Suprapubic skin (tissue), 4 donors: ENCODE measurements at regions not wholly inside any gene's neighbourhood (a gene's known extent, or its start where the extent isn't known, plus 50 kb on each side); places are given as distances from the start of the nearest gene placed in this dataset.

Experiments used
- DNase-seq, 2 donors: peaks; one replicate each; pipeline ENCODE4 v3.0.0-alpha.2; 2019; ENCODE audit warnings: low spot score in 2 of 2
- H3K27ac ChIP-seq: fragments of 200-600 bp; sonication (generic); one replicate; pipeline ENCODE4 v1.5.1; 2019
- H3K27me3 ChIP-seq: fragments of 200-600 bp; sonication (generic); one replicate; pipeline ENCODE4 v1.5.1; 2019
- H3K36me3 ChIP-seq: fragments of 200-600 bp; sonication (generic); one replicate; pipeline ENCODE4 v1.5.1; 2019
- H3K4me1 ChIP-seq: fragments of 200-600 bp; sonication (generic); one replicate; pipeline ENCODE4 v1.5.1; 2019
- H3K4me3 ChIP-seq: fragments of 200-600 bp; sonication (generic); one replicate; pipeline ENCODE4 v1.5.1; 2019; ENCODE audit warnings: mild to moderate bottlenecking
- H3K9me3 ChIP-seq: fragments of 200-600 bp; sonication (generic); one replicate; pipeline ENCODE4 v1.5.1; 2019
- EP300 ChIP-seq: sonication (generic); formaldehyde crosslinking; IDR thresholded peaks from one replicate; pipeline ENCODE4 v1.6.1; 2017; ENCODE audit warnings: antibody characterized with exemption
- POLR2A ChIP-seq, 2 donors: fragments of 450-650 bp; IDR thresholded peaks; one replicate each; pipeline ENCODE4 v1.6.1; 2017; ENCODE audit warnings: antibody characterized with exemption in 2 of 2, mild to moderate bottlenecking in 2 of 2, moderate library complexity in 2 of 2
- POLR2AphosphoS5 ChIP-seq, 3 donors: sonication (generic); formaldehyde crosslinking; IDR thresholded peaks; one replicate each; pipeline ENCODE4 v1.6.1; 2017; ENCODE audit warnings: antibody characterized with exemption in 3 of 3
- WGBS: methylation state at CpG from one replicate; pipeline ENCODE4 v1.1.5; 2018; 5-methylcytosine and 5-hydroxymethylcytosine counted together
- TF ChIP-seq, protein P1 (sequence below), 2 donors: fragments of 200-600 bp in 1 of 2; fragments of 450-650 bp in 1 of 2; sonication (generic) in 1 of 2; IDR thresholded peaks; one replicate each; pipeline ENCODE4 v1.5.1; 2016 to 2019; ENCODE audit warnings: antibody characterized with exemption in 2 of 2, mild to moderate bottlenecking in 1 of 2, moderate library complexity in 1 of 2

DNA sequence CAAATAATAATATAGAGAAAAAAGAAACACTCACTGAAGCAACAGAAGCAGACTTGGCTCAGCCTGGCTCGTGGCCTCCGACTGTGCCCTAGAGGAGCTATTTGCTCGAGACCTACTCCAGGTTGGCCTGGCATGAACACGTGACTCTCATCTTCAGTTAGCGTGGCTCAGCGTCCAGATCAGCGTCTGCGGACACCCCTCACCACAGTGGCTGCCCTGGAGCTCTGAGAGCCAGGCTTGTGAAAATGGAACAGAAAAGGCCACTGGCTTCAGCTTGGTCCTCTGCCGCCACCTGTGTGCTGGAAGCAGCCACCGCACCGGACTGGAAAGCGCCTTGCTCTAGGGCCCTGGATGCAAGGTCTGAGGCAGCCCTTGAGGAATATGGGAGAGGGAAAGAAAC lies 1184.0 kb upstream of the GYPC start:
- Histone ChIP-seq H3K4me3 (no peak overlapping the region), H3K36me3 (no peaks in the 10 kb centered on the region), H3K9me3 (no peaks in the 10 kb centered on the region), H3K27me3 (no peaks in the 10 kb centered on the region), H3K4me1 (no peaks in the 10 kb centered on the region), H3K27ac (no peak overlapping the region)
- 62% methylated on average over 12 of the region's 12 CpGs for WGBS
- no peak for DNase-seq
- TF ChIP-seq, protein P1, sequence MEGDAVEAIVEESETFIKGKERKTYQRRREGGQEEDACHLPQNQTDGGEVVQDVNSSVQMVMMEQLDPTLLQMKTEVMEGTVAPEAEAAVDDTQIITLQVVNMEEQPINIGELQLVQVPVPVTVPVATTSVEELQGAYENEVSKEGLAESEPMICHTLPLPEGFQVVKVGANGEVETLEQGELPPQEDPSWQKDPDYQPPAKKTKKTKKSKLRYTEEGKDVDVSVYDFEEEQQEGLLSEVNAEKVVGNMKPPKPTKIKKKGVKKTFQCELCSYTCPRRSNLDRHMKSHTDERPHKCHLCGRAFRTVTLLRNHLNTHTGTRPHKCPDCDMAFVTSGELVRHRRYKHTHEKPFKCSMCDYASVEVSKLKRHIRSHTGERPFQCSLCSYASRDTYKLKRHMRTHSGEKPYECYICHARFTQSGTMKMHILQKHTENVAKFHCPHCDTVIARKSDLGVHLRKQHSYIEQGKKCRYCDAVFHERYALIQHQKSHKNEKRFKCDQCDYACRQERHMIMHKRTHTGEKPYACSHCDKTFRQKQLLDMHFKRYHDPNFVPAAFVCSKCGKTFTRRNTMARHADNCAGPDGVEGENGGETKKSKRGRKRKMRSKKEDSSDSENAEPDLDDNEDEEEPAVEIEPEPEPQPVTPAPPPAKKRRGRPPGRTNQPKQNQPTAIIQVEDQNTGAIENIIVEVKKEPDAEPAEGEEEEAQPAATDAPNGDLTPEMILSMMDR (IDR thresholded peaks at IDR 0.05), result no peak
- TF ChIP-seq EP300 (no peak), POLR2AphosphoS5 (IDR thresholded peaks at IDR 0.05) (no peak), POLR2A (IDR thresholded peaks at IDR 0.05) (no peak)

DNA sequence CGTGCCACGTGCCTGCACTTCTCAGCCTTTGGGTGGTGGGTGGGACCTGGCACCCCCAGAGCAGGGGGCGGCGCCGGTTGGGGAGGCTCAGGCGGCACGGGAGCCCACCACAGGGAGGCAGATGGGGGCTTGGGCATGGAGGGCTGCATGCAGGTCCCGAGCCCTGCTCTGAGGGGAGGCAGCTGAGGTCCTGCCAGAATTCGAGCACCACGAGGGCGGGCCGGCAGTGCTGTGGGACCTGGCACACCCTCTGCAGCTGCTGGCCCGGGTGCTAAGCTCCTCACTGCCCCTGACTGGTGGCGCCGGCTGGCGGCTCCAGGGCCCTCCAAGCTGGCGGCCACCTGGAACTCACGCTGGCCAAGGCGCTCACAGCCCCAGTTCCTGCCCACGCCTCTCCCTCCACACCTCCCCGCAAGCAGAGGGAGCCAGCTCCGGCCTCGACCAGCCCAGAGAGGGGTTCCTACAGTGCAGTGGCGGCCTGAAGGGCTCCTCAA lies 1176.8 kb upstream of the GYPC start:
- no peak for DNase-seq
- H3K4me3 ChIP-seq, result no peak overlapping the region
- WGBS, result 96% methylated on average over 5 of the region's 24 CpGs
- H3K27ac ChIP-seq, result no peak overlapping the region
- H3K4me1 ChIP-seq, result no peaks in the 10 kb centered on the region
- no peaks in the 10 kb centered on the region for H3K27me3 ChIP-seq
- TF ChIP-seq, protein P1 (IDR thresholded peaks at IDR 0.05), result no peak
- no peak for TF ChIP-seq POLR2AphosphoS5 (IDR thresholded peaks at IDR 0.05)
- TF ChIP-seq POLR2A (IDR thresholded peaks at IDR 0.05), result no peak
- TF ChIP-seq EP300, result no peak
- no peaks in the 10 kb centered on the region for H3K36me3 ChIP-seq
- H3K9me3 ChIP-seq, result peaks cover 3% of the 10 kb centered on the region

DNA sequence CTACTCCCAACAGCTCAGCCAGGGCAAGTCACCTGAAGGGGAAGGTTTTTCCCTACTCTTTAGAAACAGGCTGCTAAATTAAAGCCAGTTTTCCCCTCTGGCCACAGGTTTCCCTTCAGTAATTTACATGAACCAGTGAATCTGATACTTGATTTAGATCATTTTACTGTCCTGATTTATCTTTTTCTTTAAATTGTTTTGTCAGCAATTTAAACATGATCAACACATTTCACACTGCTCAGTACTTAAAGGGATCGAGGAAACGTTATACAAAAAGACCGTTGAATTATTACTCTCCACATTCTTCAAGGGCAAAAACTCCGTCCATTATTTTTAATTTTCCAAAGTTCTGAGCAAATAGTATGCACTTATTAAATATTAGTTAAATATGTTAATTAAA lies 1165.7 kb upstream of the GYPC start:
- H3K27me3 ChIP-seq, result no peaks in the 10 kb centered on the region
- WGBS, result 87% methylated on average over 4 of the region's 4 CpGs
- TF ChIP-seq, protein P1 (IDR thresholded peaks at IDR 0.05), result no peak
- TF ChIP-seq POLR2A (IDR thresholded peaks at IDR 0.05) (no peak), EP300 (no peak), POLR2AphosphoS5 (IDR thresholded peaks at IDR 0.05) (no peak)
- peaks cover 5% of the 10 kb centered on the region for H3K9me3 ChIP-seq
- no peak overlapping the region for H3K27ac ChIP-seq
- H3K36me3 ChIP-seq, result no peaks in the 10 kb centered on the region
- no peaks in the 10 kb centered on the region for H3K4me1 ChIP-seq
- no peak overlapping the region for H3K4me3 ChIP-seq
- no peak for DNase-seq

DNA sequence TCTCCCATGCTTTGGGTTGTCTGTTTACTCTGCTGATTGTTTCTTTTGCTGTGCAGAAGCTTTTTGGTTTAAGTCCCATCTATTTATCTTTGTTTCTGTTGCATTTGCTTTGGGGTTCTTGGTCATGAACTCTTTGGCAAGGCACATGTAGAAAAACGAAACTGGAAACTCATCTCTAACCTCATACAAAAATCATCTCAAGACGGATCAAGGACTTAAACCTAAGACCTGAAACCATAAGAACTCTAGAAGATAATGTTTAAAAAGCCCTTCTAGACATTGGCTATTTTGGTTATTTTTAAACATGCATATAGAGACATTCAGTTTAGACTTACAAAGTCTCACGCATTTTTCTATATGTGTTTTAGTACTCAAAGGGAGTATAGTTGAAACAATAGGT lies 1164.3 kb upstream of the GYPC start:
- no peak overlapping the region for H3K4me3 ChIP-seq
- DNase-seq, result no peak
- H3K27me3 ChIP-seq, result no peaks in the 10 kb centered on the region
- H3K4me1 ChIP-seq, result no peaks in the 10 kb centered on the region
- peaks cover 8% of the 10 kb centered on the region for H3K9me3 ChIP-seq
- 88% methylated on average over 3 of the region's 3 CpGs for WGBS
- H3K36me3 ChIP-seq, result no peaks in the 10 kb centered on the region
- no peak overlapping the region for H3K27ac ChIP-seq
- TF ChIP-seq POLR2AphosphoS5 (IDR thresholded peaks at IDR 0.05), result no peak

DNA sequence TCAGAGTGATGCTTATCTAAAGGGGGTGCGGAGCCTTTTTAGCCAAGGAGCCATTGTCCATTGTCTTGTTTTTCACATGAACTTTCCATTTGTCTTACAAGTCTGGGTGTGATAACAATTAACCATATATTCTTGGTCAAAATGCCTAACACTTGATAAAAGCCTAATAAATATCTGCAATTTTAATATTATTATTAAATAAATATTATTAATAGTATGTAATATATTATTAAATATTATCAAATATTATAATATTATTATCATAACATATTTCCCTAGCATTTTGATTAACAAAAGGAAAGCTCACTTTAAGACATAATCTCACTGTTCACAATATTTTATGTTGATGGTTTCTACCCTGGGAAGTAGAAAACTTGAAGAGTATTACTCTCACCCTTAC lies 1143.6 kb upstream of the GYPC start:
- Histone ChIP-seq H3K27me3 (no peaks in the 10 kb centered on the region), H3K36me3 (no peaks in the 10 kb centered on the region), H3K27ac (no peak overlapping the region), H3K4me3 (no peak overlapping the region), H3K9me3 (peaks cover 6% of the 10 kb centered on the region), H3K4me1 (no peaks in the 10 kb centered on the region)
- 98% methylated on average over 1 of the region's 1 CpG for WGBS
- DNase-seq, result no peak
- TF ChIP-seq, protein P1 (IDR thresholded peaks at IDR 0.05), result no peak
- TF ChIP-seq POLR2AphosphoS5 (IDR thresholded peaks at IDR 0.05) (no peak), EP300 (no peak), POLR2A (IDR thresholded peaks at IDR 0.05) (no peak)

DNA sequence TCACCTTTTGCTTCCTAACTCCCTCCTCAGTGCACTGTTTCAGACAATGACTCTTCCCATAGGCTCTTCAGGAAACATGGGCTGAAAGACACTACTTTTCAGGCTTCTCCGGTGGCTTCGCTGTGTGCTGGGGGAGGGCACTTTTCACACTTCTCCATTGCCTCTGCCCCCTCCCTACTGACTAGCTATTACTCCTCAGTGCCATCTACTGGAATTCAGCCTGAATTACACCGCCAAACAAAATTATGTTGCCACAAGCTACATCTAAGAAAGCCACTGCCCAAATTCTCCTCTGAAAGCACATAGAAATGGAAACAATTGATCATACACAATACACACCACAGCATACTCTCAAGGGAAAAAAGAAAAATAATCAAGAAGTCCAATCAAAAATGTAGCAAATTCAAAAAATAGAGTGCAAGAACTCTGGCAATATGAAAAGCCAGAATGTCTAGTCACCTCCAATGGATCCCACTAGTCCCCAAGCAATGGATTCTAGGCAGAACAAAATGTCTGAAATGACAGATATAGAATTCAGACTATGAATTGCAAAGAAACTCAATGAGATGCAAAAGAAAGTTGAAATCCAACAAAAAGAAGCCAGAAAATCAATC lies 1139.4 kb upstream of the GYPC start:
- Histone ChIP-seq H3K4me3 (no peak overlapping the region), H3K27ac (no peak overlapping the region), H3K9me3 (peaks cover 6% of the 10 kb centered on the region), H3K36me3 (no peaks in the 10 kb centered on the region), H3K4me1 (no peaks in the 10 kb centered on the region), H3K27me3 (no peaks in the 10 kb centered on the region)
- no peak for DNase-seq
- WGBS, result 80% methylated on average over 3 of the region's 3 CpGs
- TF ChIP-seq, protein P1 (IDR thresholded peaks at IDR 0.05), result no peak
- TF ChIP-seq POLR2AphosphoS5 (IDR thresholded peaks at IDR 0.05), result no peak
- no peak for TF ChIP-seq POLR2A (IDR thresholded peaks at IDR 0.05)
- no peak for TF ChIP-seq EP300
